ENCODE measurements at regions not wholly inside any gene's neighbourhood (a gene's known extent, or its start where the extent isn't known, plus 50 kb on each side); places are given as distances from the start of the nearest gene placed in this dataset.

- no peak for DNase-seq
Measured at GRCh38 chr11:116233561-116233960, 539.2 kb downstream of the BUD13 start.

GRCh38 chr11:116232364-116232828 is 540.4 kb downstream of the BUD13 start:
- DNase-seq = no peak

- no peak for DNase-seq
Measured at GRCh38 chr11:116231543-116231942, 541.2 kb downstream of the BUD13 start.

GRCh38 chr11:116230438-116230837 is 542.3 kb downstream of the BUD13 start:
- DNase-seq = no peak

- no peak for DNase-seq
Measured at GRCh38 chr11:116229236-116229970, 543.4 kb downstream of the BUD13 start.

- DNase-seq = no peak
Measured at GRCh38 chr11:116226731-116227130, 546.1 kb downstream of the BUD13 start.

GRCh38 chr11:116225784-116226585 is 546.8 kb downstream of the BUD13 start:
- DNase-seq = no peak

- DNase-seq = no peak
Measured at GRCh38 chr11:116225236-116225635, 547.6 kb downstream of the BUD13 start.

- DNase-seq = no peak
Measured at GRCh38 chr11:116224889-116225200, 547.9 kb downstream of the BUD13 start.

GRCh38 chr11:116224154-116224888 is 548.5 kb downstream of the BUD13 start:
- peak; percentile 19 for DNase-seq

GRCh38 chr11:116221351-116221750 is 551.4 kb downstream of the BUD13 start:
- no peak for DNase-seq

- no peak for DNase-seq
Measured at GRCh38 chr11:116219171-116219635, 553.6 kb downstream of the BUD13 start.

GRCh38 chr11:116217441-116217840 is 555.3 kb downstream of the BUD13 start:
- no peak for DNase-seq

- no peak for DNase-seq
Measured at GRCh38 chr11:116217006-116217405, 555.8 kb downstream of the BUD13 start.

- no peak for DNase-seq
Measured at GRCh38 chr11:116215471-116216113, 557.2 kb downstream of the BUD13 start.

GRCh38 chr11:116211147-116211546 is 561.6 kb downstream of the BUD13 start:
- DNase-seq = no peak

- DNase-seq = no peak
Measured at GRCh38 chr11:116210663-116211062, 562.1 kb downstream of the BUD13 start.

- no peak for DNase-seq
Measured at GRCh38 chr11:116209255-116209654, 563.5 kb downstream of the BUD13 start.

GRCh38 chr11:116207421-116208141 is 565.2 kb downstream of the BUD13 start:
- DNase-seq = no peak

- DNase-seq = no peak
Measured at GRCh38 chr11:116207019-116207418, 565.8 kb downstream of the BUD13 start.

GRCh38 chr11:116202922-116203321 is 569.9 kb downstream of the BUD13 start:
- no peak for DNase-seq

- DNase-seq = no peak
Measured at GRCh38 chr11:116200564-116200963, 572.2 kb downstream of the BUD13 start.

All from activated T-cell treated with anti-CD3 and anti-CD28 coated beads for 4 hours (primary cell).